Natural killer cell (primary cell): ENCODE measurements at regions not wholly inside any gene's neighbourhood (a gene's known extent, or its start where the extent isn't known, plus 50 kb on each side); places are given as distances from the start of the nearest gene placed in this dataset.

ENCODE experiments used
- ATAC-seq, 3 donors: fragments of 150-1000 bp in 2 of 3; fragments of 200-7000 bp in 1 of 3; cut with Tn5 transposase; 1 replicate in 1 of 3; 2 replicates in 2 of 3; pipeline ENCODE4 v1.10.0; 2021; ENCODE audit warnings: mild to moderate bottlenecking in 2 of 3, moderate library complexity in 2 of 3
- DNase-seq, 2 donors: peaks; one replicate each; pipeline versions ENCODE4 v3.0.0 to v3.0.0-alpha.2; 2013 to 2021; ENCODE audit warnings: mixed read lengths in 1 of 2
- H3K27ac ChIP-seq: one replicate; pipeline ENCODE4 v1.5.1; 2013; ENCODE audit warnings: mild to moderate bottlenecking, low read length
- H3K27me3 ChIP-seq: one replicate; pipeline ENCODE4 v1.6.1; 2013; ENCODE audit warnings: low read length; ENCODE audit not compliant: control insufficient read depth, insufficient read depth
- H3K36me3 ChIP-seq: one replicate; pipeline ENCODE4 v1.6.1; 2013; ENCODE audit warnings: low read length; ENCODE audit not compliant: control insufficient read depth, insufficient read depth
- H3K4me1 ChIP-seq: one replicate; pipeline ENCODE4 v1.6.1; 2013; ENCODE audit warnings: low read length; ENCODE audit not compliant: control insufficient read depth, insufficient read depth
- H3K4me3 ChIP-seq: one replicate; pipeline ENCODE4 v1.5.1; 2013; ENCODE audit warnings: low read length
- H3K9me3 ChIP-seq: one replicate; pipeline ENCODE4 v1.6.1; 2013; ENCODE audit warnings: low read length; ENCODE audit not compliant: control insufficient read depth, insufficient read depth
- H3K27ac Mint-ChIP-seq, 2 donors: one replicate each; pipeline ENCODE4 v1.8.0; 2022; ENCODE audit warnings: mild to moderate bottlenecking in 2 of 2, mixed read lengths in 2 of 2, moderate library complexity in 1 of 2
- H3K27me3 Mint-ChIP-seq, 2 donors: one replicate each; pipeline ENCODE4 v1.8.0; 2022; ENCODE audit warnings: low read depth in 2 of 2, mixed read lengths in 2 of 2
- H3K36me3 Mint-ChIP-seq: one replicate; pipeline ENCODE4 v1.8.0; 2022; ENCODE audit warnings: mixed read lengths
- H3K4me1 Mint-ChIP-seq, 2 donors: one replicate each; pipeline ENCODE4 v1.8.0; 2022; ENCODE audit warnings: mixed read lengths in 2 of 2
- H3K4me3 Mint-ChIP-seq: one replicate; pipeline ENCODE4 v1.8.0; 2022; ENCODE audit warnings: mild to moderate bottlenecking, moderate library complexity, mixed read lengths
- H3K9me3 Mint-ChIP-seq, 2 donors: one replicate each; pipeline ENCODE4 v1.8.0; 2022; ENCODE audit warnings: mixed read lengths in 2 of 2
- CTCF ChIP-seq: fragments of 200-600 bp; IDR thresholded peaks from one replicate; pipeline ENCODE4 v1.8.0; 2022; ENCODE audit warnings: antibody characterized with exemption
- WGBS: methylation state at CpG from one replicate; pipeline ENCODE4 v1.1.7; 2013; ENCODE audit warnings: missing lambda C conversion rate; ENCODE audit not compliant: insufficient coverage; 5-methylcytosine and 5-hydroxymethylcytosine counted together
- intact Hi-C: fragments of 100-400 bp; cut with micrococcal nuclease; formaldehyde crosslinking; loops from one replicate; pipeline ENCODE4 v1.14.2; 2022

GRCh38 chr13:104993708-104994107, 1541.8 kb downstream of the EFNB2 start:
- no peak for TF ChIP-seq CTCF
- Mint-ChIP-seq H3K4me3 (no peak overlapping the region), H3K4me1 (no peaks in the 10 kb centered on the region), H3K27me3 (peaks cover 0 to 6% of the 10 kb centered on the region in 2 donors), H3K36me3 (no peaks in the 10 kb centered on the region), H3K27ac (no peak overlapping the region), H3K9me3 (no peaks in the 10 kb centered on the region)
- intact Hi-C loops, result no loop called here
- H3K4me3 ChIP-seq, result no peak overlapping the region
- H3K27ac ChIP-seq, result no peak overlapping the region
- ATAC-seq, result no peak
- DNase-seq, result no peak
- no peaks in the 10 kb centered on the region for H3K9me3 ChIP-seq
- 83% methylated on average over 3 of the region's 3 CpGs for WGBS
- H3K27me3 ChIP-seq, result no peaks in the 10 kb centered on the region
- H3K4me1 ChIP-seq, result no peaks in the 10 kb centered on the region
- H3K36me3 ChIP-seq, result no peaks in the 10 kb centered on the region

- no peaks in the 10 kb centered on the region for H3K9me3 Mint-ChIP-seq
- 94% methylated on average over 5 of the region's 5 CpGs for WGBS
- H3K27ac Mint-ChIP-seq, result no peak overlapping the region
- TF ChIP-seq CTCF, result no peak
- no peaks in the 10 kb centered on the region for H3K27me3 Mint-ChIP-seq
- Histone ChIP-seq H3K36me3 (no peaks in the 10 kb centered on the region), H3K9me3 (no peaks in the 10 kb centered on the region), H3K27me3 (no peaks in the 10 kb centered on the region), H3K4me3 (no peak overlapping the region), H3K27ac (no peak overlapping the region), H3K4me1 (no peaks in the 10 kb centered on the region)
- intact Hi-C loops, result loop anchor here (10.0 kb wide), 1 partner anchor 183 kb away; no protein-coding TSS in a partner anchor
- no peaks in the 10 kb centered on the region for H3K36me3 Mint-ChIP-seq
- H3K4me3 Mint-ChIP-seq, result no peak overlapping the region
- DNase-seq, result no peak
- peaks cover 16 to 20% of the 10 kb centered on the region in 2 donors for H3K4me1 Mint-ChIP-seq
- no peak for ATAC-seq
Measured at GRCh38 chr13:104987621-104988020, 1547.8 kb downstream of the EFNB2 start.

- no peak overlapping the region for H3K4me3 ChIP-seq
- H3K9me3 ChIP-seq, result no peaks in the 10 kb centered on the region
- H3K27ac ChIP-seq, result peak overlapping the region; percentile 55
- DNase-seq (peak in 1 of 2 donors; percentile 60), ATAC-seq (peak; percentile 55 to 79 (median 63))
- no peaks in the 10 kb centered on the region for H3K4me1 ChIP-seq
- Mint-ChIP-seq H3K9me3 (no peaks in the 10 kb centered on the region), H3K4me1 (peaks cover 21 to 28% of the 10 kb centered on the region in 2 donors), H3K27me3 (no peaks in the 10 kb centered on the region), H3K4me3 (peak overlapping the region; percentile 68), H3K27ac (peak overlapping the region; percentile 80 to 89), H3K36me3 (no peaks in the 10 kb centered on the region)
- H3K36me3 ChIP-seq, result no peaks in the 10 kb centered on the region
- 0% methylated on average over 1 of the region's 2 CpGs for WGBS
- H3K27me3 ChIP-seq, result no peaks in the 10 kb centered on the region
- no peak for TF ChIP-seq CTCF
- intact Hi-C loops, result loop anchor here (10.0 kb wide), 1 partner anchor 180 kb away; no protein-coding TSS in a partner anchor
Measured at GRCh38 chr13:104984296-104984818, 1551.1 kb downstream of the EFNB2 start.

- H3K4me1 Mint-ChIP-seq, result peaks cover 25 to 28% of the 10 kb centered on the region in 2 donors
- Histone ChIP-seq H3K27ac (no peak overlapping the region), H3K36me3 (no peaks in the 10 kb centered on the region), H3K27me3 (no peaks in the 10 kb centered on the region), H3K4me3 (no peak overlapping the region), H3K4me1 (no peaks in the 10 kb centered on the region), H3K9me3 (no peaks in the 10 kb centered on the region)
- ATAC-seq, result no peak
- peak overlapping the region in 1 of 2 donors; percentile 4 for H3K27ac Mint-ChIP-seq
- DNase-seq, result peak in 1 of 2 donors; percentile 3
- H3K4me3 Mint-ChIP-seq, result no peak overlapping the region
- intact Hi-C loops, result loop anchor here (10.0 kb wide), 1 partner anchor 179 kb away; no protein-coding TSS in a partner anchor
- H3K27me3 Mint-ChIP-seq, result no peaks in the 10 kb centered on the region
- TF ChIP-seq CTCF, result no peak
- H3K9me3 Mint-ChIP-seq, result no peaks in the 10 kb centered on the region
- WGBS, result no CpG with 5 or more reads among the region's 1 CpG
- H3K36me3 Mint-ChIP-seq, result no peaks in the 10 kb centered on the region
Measured at GRCh38 chr13:104983601-104984000, 1551.9 kb downstream of the EFNB2 start.
